SU-DHL-6 (cell line): ENCODE measurements at regions not wholly inside any gene's neighbourhood (a gene's known extent, or its start where the extent isn't known, plus 50 kb on each side); places are given as distances from the start of the nearest gene placed in this dataset.

Experiments
- EZH2phosphoT487 ChIP-seq: fragments of 200-600 bp; sonication (generic), shearing (Covaris generic); conservative IDR thresholded peaks from 2 replicates; pipeline ENCODE4 v1.6.1; 2018; ENCODE audit warnings: mild to moderate bottlenecking, antibody characterized with exemption, low read length, moderate library complexity, mixed read lengths
- TF ChIP-seq, protein P1 (sequence below): fragments of 200-600 bp; sonication (generic); IDR thresholded peaks from one replicate; pipeline ENCODE4 v1.5.1; 2017; ENCODE audit warnings: antibody characterized with exemption, mild to moderate bottlenecking, low read length, moderate library complexity; ENCODE audit not compliant: insufficient read depth, poor library complexity, severe bottlenecking

DNA sequence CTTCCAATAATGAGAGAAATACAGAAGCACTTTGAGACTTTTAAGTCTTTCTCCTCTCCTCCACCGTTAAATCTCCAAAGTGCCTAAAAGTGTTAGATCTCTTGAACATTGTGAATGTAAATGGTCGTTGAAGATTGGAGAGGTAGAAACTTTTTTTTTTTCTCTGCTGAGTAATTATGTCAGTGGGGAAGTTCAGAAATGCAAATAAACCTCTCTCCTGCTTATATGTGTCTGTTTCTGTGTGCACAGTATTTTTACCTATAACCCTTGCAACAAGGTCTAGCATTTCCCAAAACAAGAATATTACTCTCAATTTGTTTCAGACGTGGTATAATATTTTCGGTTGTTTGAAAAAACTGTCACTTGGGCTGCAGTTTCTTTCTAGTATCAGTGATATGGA lies 833.6 kb upstream of the CDH8 start:
- TF ChIP-seq, protein P1, sequence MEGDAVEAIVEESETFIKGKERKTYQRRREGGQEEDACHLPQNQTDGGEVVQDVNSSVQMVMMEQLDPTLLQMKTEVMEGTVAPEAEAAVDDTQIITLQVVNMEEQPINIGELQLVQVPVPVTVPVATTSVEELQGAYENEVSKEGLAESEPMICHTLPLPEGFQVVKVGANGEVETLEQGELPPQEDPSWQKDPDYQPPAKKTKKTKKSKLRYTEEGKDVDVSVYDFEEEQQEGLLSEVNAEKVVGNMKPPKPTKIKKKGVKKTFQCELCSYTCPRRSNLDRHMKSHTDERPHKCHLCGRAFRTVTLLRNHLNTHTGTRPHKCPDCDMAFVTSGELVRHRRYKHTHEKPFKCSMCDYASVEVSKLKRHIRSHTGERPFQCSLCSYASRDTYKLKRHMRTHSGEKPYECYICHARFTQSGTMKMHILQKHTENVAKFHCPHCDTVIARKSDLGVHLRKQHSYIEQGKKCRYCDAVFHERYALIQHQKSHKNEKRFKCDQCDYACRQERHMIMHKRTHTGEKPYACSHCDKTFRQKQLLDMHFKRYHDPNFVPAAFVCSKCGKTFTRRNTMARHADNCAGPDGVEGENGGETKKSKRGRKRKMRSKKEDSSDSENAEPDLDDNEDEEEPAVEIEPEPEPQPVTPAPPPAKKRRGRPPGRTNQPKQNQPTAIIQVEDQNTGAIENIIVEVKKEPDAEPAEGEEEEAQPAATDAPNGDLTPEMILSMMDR: no peak
- TF ChIP-seq EZH2phosphoT487: no peak
